ENCODE measurements at regions not wholly inside any gene's neighbourhood (a gene's known extent, or its start where the extent isn't known, plus 50 kb on each side); places are given as distances from the start of the nearest gene placed in this dataset.

DNA sequence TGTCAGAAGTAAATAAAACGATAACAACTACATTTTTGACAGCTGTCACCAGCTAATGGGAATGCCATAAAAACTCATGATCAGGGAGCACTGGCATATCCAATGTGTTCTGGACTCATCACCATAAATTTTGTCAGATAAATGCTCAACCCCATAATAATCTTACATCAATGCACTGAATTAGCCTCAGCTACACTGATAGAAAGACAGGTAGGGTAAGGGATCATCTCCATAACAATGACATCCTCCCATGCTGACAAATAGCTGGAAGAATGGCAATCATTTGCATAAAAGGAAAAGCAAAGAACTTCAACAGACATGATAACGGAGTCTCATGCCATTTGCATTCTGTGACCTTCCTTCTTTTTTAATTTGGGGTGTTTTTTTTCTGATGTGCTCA, 352.8 kb upstream of the PFKP start:
- Histone ChIP-seq H3K4me2 (peak overlapping the region; percentile 70), H3K27ac (ENCODE audit: low read depth) (no peak overlapping the region), H3K79me2 (replicated peaks; ENCODE audit: insufficient read depth) (no peaks in the 10 kb centered on the region), H2AFZ (no peak overlapping the region), H3F3A (replicated peaks; ENCODE audit: low read depth) (no peaks in the 10 kb centered on the region), H3K9me2 (ENCODE audit: insufficient read depth) (no peaks in the 10 kb centered on the region; the same call in 1 of the 2 replicates), H4K20me1 (replicated peaks; ENCODE audit: insufficient read depth) (no peaks in the 10 kb centered on the region), H3K4me1 (ENCODE audit: insufficient read depth) (peaks cover 16% of the 10 kb centered on the region), H3K36me3 (ENCODE audit: insufficient read depth) (peaks cover 4% of the 10 kb centered on the region; the same call in 1 of the 2 replicates), H3K27me3 (ENCODE audit: insufficient read depth) (no peaks in the 10 kb centered on the region), H3K4me3 (peak overlapping the region; percentile 31; the same call in 1 of the 2 replicates)
- ATAC-seq (peak; percentile 78), DNase-seq (ENCODE audit: low spot score) (peak; percentile 15)
- Mint-ChIP-seq H3K4me1 (peaks cover 16% of the 10 kb centered on the region), H3K27me3 (ENCODE audit: insufficient read depth, low read depth, poor library complexity) (peaks cover 6% of the 10 kb centered on the region), H3K4me3 (no peak overlapping the region), H3K9me3 (peaks cover 24% of the 10 kb centered on the region), H3K36me3 (ENCODE audit: low read depth) (peaks cover 20% of the 10 kb centered on the region), H3K27ac (no peak overlapping the region)
- no peak for TF ChIP-seq NANOG (IDR thresholded peaks at IDR 0.05; ENCODE audit: borderline replicate concordance)
- TF ChIP-seq, protein P1, sequence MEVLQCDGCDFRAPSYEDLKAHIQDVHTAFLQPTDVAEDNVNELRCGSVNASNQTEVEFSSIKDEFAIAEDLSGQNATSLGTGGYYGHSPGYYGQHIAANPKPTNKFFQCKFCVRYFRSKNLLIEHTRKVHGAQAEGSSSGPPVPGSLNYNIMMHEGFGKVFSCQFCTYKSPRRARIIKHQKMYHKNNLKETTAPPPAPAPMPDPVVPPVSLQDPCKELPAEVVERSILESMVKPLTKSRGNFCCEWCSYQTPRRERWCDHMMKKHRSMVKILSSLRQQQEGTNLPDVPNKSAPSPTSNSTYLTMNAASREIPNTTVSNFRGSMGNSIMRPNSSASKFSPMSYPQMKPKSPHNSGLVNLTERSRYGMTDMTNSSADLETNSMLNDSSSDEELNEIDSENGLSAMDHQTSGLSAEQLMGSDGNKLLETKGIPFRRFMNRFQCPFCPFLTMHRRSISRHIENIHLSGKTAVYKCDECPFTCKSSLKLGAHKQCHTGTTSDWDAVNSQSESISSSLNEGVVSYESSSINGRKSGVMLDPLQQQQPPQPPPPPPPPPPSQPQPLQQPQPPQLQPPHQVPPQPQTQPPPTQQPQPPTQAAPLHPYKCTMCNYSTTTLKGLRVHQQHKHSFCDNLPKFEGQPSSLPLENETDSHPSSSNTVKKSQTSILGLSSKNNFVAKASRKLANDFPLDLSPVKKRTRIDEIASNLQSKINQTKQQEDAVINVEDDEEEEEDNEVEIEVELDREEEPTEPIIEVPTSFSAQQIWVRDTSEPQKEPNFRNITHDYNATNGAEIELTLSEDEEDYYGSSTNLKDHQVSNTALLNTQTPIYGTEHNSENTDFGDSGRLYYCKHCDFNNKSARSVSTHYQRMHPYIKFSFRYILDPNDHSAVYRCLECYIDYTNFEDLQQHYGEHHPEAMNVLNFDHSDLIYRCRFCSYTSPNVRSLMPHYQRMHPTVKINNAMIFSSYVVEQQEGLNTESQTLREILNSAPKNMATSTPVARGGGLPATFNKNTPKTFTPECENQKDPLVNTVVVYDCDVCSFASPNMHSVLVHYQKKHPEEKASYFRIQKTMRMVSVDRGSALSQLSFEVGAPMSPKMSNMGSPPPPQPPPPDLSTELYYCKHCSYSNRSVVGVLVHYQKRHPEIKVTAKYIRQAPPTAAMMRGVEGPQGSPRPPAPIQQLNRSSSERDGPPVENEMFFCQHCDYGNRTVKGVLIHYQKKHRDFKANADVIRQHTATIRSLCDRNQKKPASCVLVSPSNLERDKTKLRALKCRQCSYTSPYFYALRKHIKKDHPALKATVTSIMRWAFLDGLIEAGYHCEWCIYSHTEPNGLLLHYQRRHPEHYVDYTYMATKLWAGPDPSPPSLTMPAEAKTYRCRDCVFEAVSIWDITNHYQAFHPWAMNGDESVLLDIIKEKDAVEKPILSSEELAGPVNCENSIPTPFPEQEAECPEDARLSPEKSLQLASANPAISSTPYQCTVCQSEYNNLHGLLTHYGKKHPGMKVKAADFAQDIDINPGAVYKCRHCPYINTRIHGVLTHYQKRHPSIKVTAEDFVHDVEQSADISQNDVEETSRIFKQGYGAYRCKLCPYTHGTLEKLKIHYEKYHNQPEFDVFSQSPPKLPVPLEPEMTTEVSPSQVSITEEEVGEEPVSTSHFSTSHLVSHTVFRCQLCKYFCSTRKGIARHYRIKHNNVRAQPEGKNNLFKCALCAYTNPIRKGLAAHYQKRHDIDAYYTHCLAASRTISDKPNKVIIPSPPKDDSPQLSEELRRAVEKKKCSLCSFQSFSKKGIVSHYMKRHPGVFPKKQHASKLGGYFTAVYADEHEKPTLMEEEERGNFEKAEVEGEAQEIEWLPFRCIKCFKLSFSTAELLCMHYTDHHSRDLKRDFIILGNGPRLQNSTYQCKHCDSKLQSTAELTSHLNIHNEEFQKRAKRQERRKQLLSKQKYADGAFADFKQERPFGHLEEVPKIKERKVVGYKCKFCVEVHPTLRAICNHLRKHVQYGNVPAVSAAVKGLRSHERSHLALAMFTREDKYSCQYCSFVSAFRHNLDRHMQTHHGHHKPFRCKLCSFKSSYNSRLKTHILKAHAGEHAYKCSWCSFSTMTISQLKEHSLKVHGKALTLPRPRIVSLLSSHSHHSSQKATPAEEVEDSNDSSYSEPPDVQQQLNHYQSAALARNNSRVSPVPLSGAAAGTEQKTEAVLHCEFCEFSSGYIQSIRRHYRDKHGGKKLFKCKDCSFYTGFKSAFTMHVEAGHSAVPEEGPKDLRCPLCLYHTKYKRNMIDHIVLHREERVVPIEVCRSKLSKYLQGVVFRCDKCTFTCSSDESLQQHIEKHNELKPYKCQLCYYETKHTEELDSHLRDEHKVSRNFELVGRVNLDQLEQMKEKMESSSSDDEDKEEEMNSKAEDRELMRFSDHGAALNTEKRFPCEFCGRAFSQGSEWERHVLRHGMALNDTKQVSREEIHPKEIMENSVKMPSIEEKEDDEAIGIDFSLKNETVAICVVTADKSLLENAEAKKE (CRISPR knock-in tag; IDR thresholded peaks at IDR 0.05): no peak
- TF ChIP-seq, protein P2, sequence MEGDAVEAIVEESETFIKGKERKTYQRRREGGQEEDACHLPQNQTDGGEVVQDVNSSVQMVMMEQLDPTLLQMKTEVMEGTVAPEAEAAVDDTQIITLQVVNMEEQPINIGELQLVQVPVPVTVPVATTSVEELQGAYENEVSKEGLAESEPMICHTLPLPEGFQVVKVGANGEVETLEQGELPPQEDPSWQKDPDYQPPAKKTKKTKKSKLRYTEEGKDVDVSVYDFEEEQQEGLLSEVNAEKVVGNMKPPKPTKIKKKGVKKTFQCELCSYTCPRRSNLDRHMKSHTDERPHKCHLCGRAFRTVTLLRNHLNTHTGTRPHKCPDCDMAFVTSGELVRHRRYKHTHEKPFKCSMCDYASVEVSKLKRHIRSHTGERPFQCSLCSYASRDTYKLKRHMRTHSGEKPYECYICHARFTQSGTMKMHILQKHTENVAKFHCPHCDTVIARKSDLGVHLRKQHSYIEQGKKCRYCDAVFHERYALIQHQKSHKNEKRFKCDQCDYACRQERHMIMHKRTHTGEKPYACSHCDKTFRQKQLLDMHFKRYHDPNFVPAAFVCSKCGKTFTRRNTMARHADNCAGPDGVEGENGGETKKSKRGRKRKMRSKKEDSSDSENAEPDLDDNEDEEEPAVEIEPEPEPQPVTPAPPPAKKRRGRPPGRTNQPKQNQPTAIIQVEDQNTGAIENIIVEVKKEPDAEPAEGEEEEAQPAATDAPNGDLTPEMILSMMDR (conservative IDR thresholded peaks at IDR 0.05; ENCODE audit: low read depth in 2 of 2): no peak
- TF ChIP-seq POLR2AphosphoS5 (IDR thresholded peaks at IDR 0.05; ENCODE audit: low read depth): no peak
- TF ChIP-seq ZNF331 (CRISPR knock-in tag; IDR thresholded peaks at IDR 0.05; ENCODE audit: low read depth): no peak
- TF ChIP-seq, protein P3, sequence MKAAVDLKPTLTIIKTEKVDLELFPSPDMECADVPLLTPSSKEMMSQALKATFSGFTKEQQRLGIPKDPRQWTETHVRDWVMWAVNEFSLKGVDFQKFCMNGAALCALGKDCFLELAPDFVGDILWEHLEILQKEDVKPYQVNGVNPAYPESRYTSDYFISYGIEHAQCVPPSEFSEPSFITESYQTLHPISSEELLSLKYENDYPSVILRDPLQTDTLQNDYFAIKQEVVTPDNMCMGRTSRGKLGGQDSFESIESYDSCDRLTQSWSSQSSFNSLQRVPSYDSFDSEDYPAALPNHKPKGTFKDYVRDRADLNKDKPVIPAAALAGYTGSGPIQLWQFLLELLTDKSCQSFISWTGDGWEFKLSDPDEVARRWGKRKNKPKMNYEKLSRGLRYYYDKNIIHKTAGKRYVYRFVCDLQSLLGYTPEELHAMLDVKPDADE (IDR thresholded peaks at IDR 0.05): no peak
- no peak for TF ChIP-seq CREB1 (CRISPR knock-in tag; IDR thresholded peaks at IDR 0.05; ENCODE audit: low read depth)
- TF ChIP-seq, protein P4, sequence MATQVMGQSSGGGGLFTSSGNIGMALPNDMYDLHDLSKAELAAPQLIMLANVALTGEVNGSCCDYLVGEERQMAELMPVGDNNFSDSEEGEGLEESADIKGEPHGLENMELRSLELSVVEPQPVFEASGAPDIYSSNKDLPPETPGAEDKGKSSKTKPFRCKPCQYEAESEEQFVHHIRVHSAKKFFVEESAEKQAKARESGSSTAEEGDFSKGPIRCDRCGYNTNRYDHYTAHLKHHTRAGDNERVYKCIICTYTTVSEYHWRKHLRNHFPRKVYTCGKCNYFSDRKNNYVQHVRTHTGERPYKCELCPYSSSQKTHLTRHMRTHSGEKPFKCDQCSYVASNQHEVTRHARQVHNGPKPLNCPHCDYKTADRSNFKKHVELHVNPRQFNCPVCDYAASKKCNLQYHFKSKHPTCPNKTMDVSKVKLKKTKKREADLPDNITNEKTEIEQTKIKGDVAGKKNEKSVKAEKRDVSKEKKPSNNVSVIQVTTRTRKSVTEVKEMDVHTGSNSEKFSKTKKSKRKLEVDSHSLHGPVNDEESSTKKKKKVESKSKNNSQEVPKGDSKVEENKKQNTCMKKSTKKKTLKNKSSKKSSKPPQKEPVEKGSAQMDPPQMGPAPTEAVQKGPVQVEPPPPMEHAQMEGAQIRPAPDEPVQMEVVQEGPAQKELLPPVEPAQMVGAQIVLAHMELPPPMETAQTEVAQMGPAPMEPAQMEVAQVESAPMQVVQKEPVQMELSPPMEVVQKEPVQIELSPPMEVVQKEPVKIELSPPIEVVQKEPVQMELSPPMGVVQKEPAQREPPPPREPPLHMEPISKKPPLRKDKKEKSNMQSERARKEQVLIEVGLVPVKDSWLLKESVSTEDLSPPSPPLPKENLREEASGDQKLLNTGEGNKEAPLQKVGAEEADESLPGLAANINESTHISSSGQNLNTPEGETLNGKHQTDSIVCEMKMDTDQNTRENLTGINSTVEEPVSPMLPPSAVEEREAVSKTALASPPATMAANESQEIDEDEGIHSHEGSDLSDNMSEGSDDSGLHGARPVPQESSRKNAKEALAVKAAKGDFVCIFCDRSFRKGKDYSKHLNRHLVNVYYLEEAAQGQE (IDR thresholded peaks at IDR 0.05; ENCODE audit: unreplicated experiment): no peak
- no peak for TF ChIP-seq EZH2phosphoT487 (IDR thresholded peaks at IDR 0.05; ENCODE audit: unreplicated experiment)
- TF ChIP-seq ZNF114 (CRISPR knock-in tag; IDR thresholded peaks at IDR 0.05): no peak
- no peak for TF ChIP-seq JUNB (IDR thresholded peaks at IDR 0.05; ENCODE audit: unreplicated experiment)
- no peak for TF ChIP-seq STAT1 (IDR thresholded peaks at IDR 0.05; ENCODE audit: unreplicated experiment)
- TF ChIP-seq EZH2 (IDR thresholded peaks at IDR 0.05; ENCODE audit: low read depth, unreplicated experiment): no peak
